Progenitor cell of endocrine pancreas (in vitro differentiated cells): ENCODE measurements at regions not wholly inside any gene's neighbourhood (a gene's known extent, or its start where the extent isn't known, plus 50 kb on each side); places are given as distances from the start of the nearest gene placed in this dataset.
A peak's percentile ranks its signal among the peaks of the same experiment; 100 is the strongest.

Experiments used
- DNase-seq: peaks from one replicate; pipeline ENCODE4 v3.0.0; 2021; ENCODE audit warnings: low spot score; ENCODE audit not compliant: unreplicated experiment
- H3K27ac Mint-ChIP-seq: 2 replicates; pipeline ENCODE4 v1.8.0; 2021; ENCODE audit warnings: mild to moderate bottlenecking, moderate library complexity, mixed read lengths
- H3K27me3 Mint-ChIP-seq: 2 replicates; pipeline ENCODE4 v1.8.0; 2021; ENCODE audit warnings: mixed read lengths
- H3K36me3 Mint-ChIP-seq: 2 replicates; pipeline ENCODE4 v1.8.0; 2022; ENCODE audit warnings: mixed read lengths; ENCODE audit not compliant: insufficient read depth
- H3K4me1 Mint-ChIP-seq: 2 replicates; pipeline ENCODE4 v1.8.0; 2021; ENCODE audit warnings: low read depth, mixed read lengths
- H3K4me3 Mint-ChIP-seq: 2 replicates; pipeline ENCODE4 v1.8.0; 2021; ENCODE audit warnings: low read depth, mild to moderate bottlenecking, moderate library complexity, mixed read lengths
- H3K9me3 Mint-ChIP-seq: 2 replicates; pipeline ENCODE4 v1.8.0; 2021; ENCODE audit warnings: low read depth, mixed read lengths
- CTCF ChIP-seq: fragments of 200-600 bp; sonication (generic); IDR thresholded peaks from one replicate; pipeline ENCODE4 v1.5.0; 2021; ENCODE audit warnings: antibody characterized with exemption, mild to moderate bottlenecking; ENCODE audit not compliant: unreplicated experiment

DNA sequence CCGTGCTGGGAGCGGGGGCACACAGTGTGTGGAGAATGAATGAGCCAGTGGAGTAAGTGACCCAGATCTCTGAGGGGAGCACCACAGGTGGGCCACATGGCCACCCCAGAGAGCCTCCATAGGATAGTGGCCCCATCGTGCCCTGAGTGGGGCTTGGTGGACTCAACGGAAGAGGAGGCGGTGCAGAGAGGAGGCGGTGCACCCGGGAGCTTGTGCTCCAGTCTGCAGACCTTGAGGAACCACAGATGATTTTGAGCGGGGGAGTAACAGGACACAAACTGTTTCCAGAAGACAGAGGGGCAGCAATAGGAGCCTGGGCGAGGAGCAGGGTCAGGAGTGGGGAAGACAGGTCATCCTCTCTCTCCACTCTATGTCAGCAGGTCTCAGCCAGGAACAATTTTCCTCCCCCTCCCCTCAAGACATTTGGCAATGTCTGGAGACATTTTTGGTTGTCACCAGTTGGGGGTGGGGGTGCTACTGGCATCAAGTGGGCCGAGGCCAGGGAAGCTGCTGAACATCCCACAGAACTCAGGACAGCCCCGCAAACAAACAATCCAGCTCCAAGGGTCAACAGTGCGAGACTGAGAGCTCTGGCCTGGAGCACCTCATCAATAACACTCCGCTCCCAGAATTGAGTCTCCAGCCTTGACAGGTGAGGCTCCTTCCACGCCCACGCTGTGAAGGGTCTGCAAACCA is 182.2 kb downstream of the USP12 start:
- DNase-seq: no peak
- no peak for TF ChIP-seq CTCF
- Mint-ChIP-seq H3K36me3 (no peaks in the 10 kb centered on the region), H3K4me3 (no peak overlapping the region), H3K4me1 (peaks cover 18% of the 10 kb centered on the region), H3K27ac (peak overlapping the region; percentile 16), H3K27me3 (peaks cover 8% of the 10 kb centered on the region), H3K9me3 (no peaks in the 10 kb centered on the region)

DNA sequence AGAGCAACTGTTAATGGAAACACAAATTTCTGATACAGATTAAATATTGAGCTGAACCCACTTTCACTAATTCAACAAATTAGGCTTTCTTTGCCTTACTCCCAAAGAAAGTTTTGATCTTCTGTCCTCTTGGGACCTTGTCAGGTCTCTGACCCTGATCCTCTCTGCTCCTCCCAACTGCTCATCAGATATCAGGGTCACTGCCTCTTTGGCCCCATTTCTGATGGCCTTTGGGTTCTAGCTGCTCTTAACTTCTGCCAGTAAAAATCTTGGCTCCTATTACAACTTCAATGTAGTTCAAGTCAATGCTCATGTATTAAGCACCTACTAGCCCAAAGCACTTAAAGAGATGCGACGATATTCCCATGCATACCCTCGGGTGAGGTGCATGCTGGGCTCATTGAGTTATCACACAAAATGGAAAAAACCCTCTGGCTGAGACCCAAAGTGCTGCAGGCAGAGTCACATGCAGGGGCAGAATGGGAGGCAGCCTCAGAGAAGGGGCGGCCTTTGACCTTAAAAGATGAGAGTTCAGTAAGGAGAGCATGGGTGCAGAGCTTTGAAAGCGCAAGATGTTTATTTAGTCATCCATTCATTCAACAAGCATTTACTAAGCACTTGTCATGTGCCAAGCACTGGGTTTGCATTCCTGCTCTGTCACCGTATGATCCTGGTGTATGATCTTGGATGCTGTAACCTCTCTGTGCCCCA is 183.4 kb downstream of the USP12 start:
- Mint-ChIP-seq H3K9me3 (no peaks in the 10 kb centered on the region), H3K27me3 (peaks cover 8% of the 10 kb centered on the region), H3K4me3 (no peak overlapping the region), H3K4me1 (peaks cover 29% of the 10 kb centered on the region), H3K36me3 (no peaks in the 10 kb centered on the region), H3K27ac (no peak overlapping the region)
- no peak for TF ChIP-seq CTCF
- DNase-seq: no peak

DNA sequence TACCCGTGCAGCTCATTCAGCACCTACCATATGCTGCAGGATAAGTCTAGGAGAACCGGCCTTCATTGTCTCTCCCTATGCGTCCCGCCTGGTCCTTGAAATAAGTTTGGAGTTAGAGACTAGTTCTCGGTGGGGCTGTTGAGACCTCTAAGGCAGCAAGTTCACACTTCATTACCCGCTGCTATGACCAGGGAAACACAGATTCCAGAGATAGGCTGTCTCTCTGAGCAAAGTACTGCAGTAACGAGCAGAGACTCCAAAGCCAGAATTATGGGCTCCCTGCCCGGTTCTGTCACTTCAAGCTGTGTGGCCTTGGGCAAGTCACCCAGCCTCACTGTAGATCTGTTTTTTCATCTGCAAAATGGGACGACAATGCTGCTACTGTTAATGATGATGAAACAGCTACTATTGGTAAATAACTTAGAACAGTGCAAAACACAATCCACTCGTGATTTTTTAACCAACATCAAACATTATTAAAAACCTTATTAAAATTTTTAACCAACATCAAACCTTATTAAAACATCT is 184.1 kb downstream of the USP12 start:
- H3K27me3 Mint-ChIP-seq: peaks cover 8% of the 10 kb centered on the region
- H3K4me1 Mint-ChIP-seq: peaks cover 33% of the 10 kb centered on the region

GRCh38 chr13:26985285-26985878 is 186.2 kb downstream of the USP12 start:
- H3K27ac Mint-ChIP-seq: no peak overlapping the region

More for the DNA sequence above, 184.1 kb downstream of the USP12 start:
- H3K36me3 Mint-ChIP-seq: no peaks in the 10 kb centered on the region
- no peaks in the 10 kb centered on the region for H3K9me3 Mint-ChIP-seq
- H3K4me3 Mint-ChIP-seq: no peak overlapping the region
- DNase-seq: no peak
- TF ChIP-seq CTCF: no peak
- no peak overlapping the region for H3K27ac Mint-ChIP-seq

More at GRCh38 chr13:26985285-26985878, 186.2 kb downstream of the USP12 start:
- Mint-ChIP-seq H3K9me3 (no peaks in the 10 kb centered on the region), H3K27me3 (peaks cover 8% of the 10 kb centered on the region), H3K4me3 (no peak overlapping the region), H3K4me1 (peaks cover 41% of the 10 kb centered on the region), H3K36me3 (no peaks in the 10 kb centered on the region)
- DNase-seq: peak; percentile 60
- TF ChIP-seq CTCF: peak; percentile 94
